GM23338 (cell line): ENCODE measurements at regions not wholly inside any gene's neighbourhood (a gene's known extent, or its start where the extent isn't known, plus 50 kb on each side); places are given as distances from the start of the nearest gene placed in this dataset.

Experiments used
- ATAC-seq: fragments of 200-7000 bp; cut with Tn5 transposase; 3 replicates; pipeline ENCODE4 v1.9.1; 2020
- DNase-seq: peaks from one replicate; pipeline ENCODE4 v3.0.0-alpha.2; 2015; ENCODE audit warnings: low spot score
- H2AFZ ChIP-seq: fragments of 200-600 bp; sonication (generic); 2 replicates; pipeline ENCODE4 v1.8.0; 2016; ENCODE audit warnings: antibody characterized with exemption, mild to moderate bottlenecking, moderate library complexity
- H3F3A ChIP-seq: fragments of 200-600 bp; sonication (generic); replicated peaks from 2 replicates; pipeline ENCODE4 v1.8.0; 2017; ENCODE audit warnings: antibody characterized with exemption, mixed run types, low read depth
- H3K27ac ChIP-seq: fragments of 200-600 bp; sonication (generic); 2 replicates; pipeline ENCODE4 v1.6.1; 2016; ENCODE audit warnings: low read depth
- H3K27me3 ChIP-seq: fragments of 200-600 bp; sonication (generic); 2 replicates; pipeline ENCODE4 v1.8.0; 2016; ENCODE audit warnings: mild to moderate bottlenecking, mixed run types, moderate library complexity; ENCODE audit not compliant: insufficient read depth
- H3K36me3 ChIP-seq: fragments of 200-600 bp; sonication (generic); 2 replicates; pipeline ENCODE4 v1.8.0; 2016; ENCODE audit warnings: mild to moderate bottlenecking; ENCODE audit not compliant: insufficient read depth
- H3K4me1 ChIP-seq: fragments of 200-600 bp; sonication (generic); 2 replicates; pipeline ENCODE4 v1.8.0; 2016; ENCODE audit warnings: mild to moderate bottlenecking, moderate library complexity; ENCODE audit not compliant: insufficient read depth
- H3K4me2 ChIP-seq: fragments of 200-600 bp; sonication (generic); 2 replicates; pipeline ENCODE4 v1.7.1; 2017; ENCODE audit warnings: mixed run types
- H3K4me3 ChIP-seq: fragments of 200-600 bp; sonication (generic); 2 replicates; pipeline ENCODE4 v1.6.1; 2016; ENCODE audit warnings: mixed run types
- H3K79me2 ChIP-seq: fragments of 200-600 bp; sonication (generic); replicated peaks from 2 replicates; pipeline ENCODE4 v1.8.0; 2017; ENCODE audit warnings: mild to moderate bottlenecking; ENCODE audit not compliant: insufficient read depth
- H3K9me2 ChIP-seq: fragments of 200-600 bp; sonication (generic); 2 replicates; pipeline ENCODE4 v1.8.0; 2017; ENCODE audit not compliant: insufficient read depth
- H4K20me1 ChIP-seq: fragments of 200-600 bp; sonication (generic); replicated peaks from 2 replicates; pipeline ENCODE4 v1.8.0; 2017; ENCODE audit warnings: mild to moderate bottlenecking; ENCODE audit not compliant: insufficient read depth
- H3K27ac Mint-ChIP-seq: 2 replicates; pipeline ENCODE4 v1.8.0; 2020; ENCODE audit warnings: inconsistent platforms, mild to moderate bottlenecking, moderate library complexity, mixed read lengths
- H3K27me3 Mint-ChIP-seq: 3 replicates; pipeline ENCODE4 v1.8.0; 2022; ENCODE audit warnings: low read depth, mild to moderate bottlenecking, moderate library complexity, mixed read lengths, inconsistent platforms; ENCODE audit not compliant: insufficient read depth, poor library complexity
- H3K36me3 Mint-ChIP-seq: 3 replicates; pipeline ENCODE4 v1.8.0; 2021; ENCODE audit warnings: low read depth, mild to moderate bottlenecking, inconsistent platforms, moderate library complexity, mixed read lengths
- H3K4me1 Mint-ChIP-seq: 3 replicates; pipeline ENCODE4 v1.8.0; 2020; ENCODE audit warnings: mild to moderate bottlenecking, inconsistent platforms, mixed read lengths
- H3K4me3 Mint-ChIP-seq: 3 replicates; pipeline ENCODE4 v1.8.0; 2021; ENCODE audit warnings: moderate library complexity, mild to moderate bottlenecking, inconsistent platforms, mixed read lengths
- H3K9me3 Mint-ChIP-seq: 3 replicates; pipeline ENCODE4 v1.8.0; 2020; ENCODE audit warnings: moderate library complexity, mild to moderate bottlenecking, inconsistent platforms, mixed read lengths
- CREB1 ChIP-seq: fragments of 250-450 bp; sonication (Bioruptor Pico); IDR thresholded peaks from 2 replicates; pipeline ENCODE4 v1.5.0; 2020; ENCODE audit warnings: low read depth, mild to moderate bottlenecking, moderate library complexity
- EZH2 ChIP-seq: fragments of 200-600 bp; sonication (generic); IDR thresholded peaks from one replicate; pipeline ENCODE4 v1.8.0; 2017; ENCODE audit warnings: antibody characterized with exemption, mild to moderate bottlenecking, low read depth; ENCODE audit not compliant: unreplicated experiment
- EZH2phosphoT487 ChIP-seq: fragments of 200-600 bp; sonication (generic); IDR thresholded peaks from one replicate; pipeline ENCODE4 v1.8.1; 2018; ENCODE audit warnings: antibody characterized with exemption; ENCODE audit not compliant: unreplicated experiment
- JUNB ChIP-seq: IDR thresholded peaks from one replicate; pipeline ENCODE4 v1.6.1; 2016; ENCODE audit warnings: antibody characterized with exemption; ENCODE audit not compliant: unreplicated experiment
- NANOG ChIP-seq: IDR thresholded peaks from 2 replicates; pipeline ENCODE4 v1.6.1; 2016; ENCODE audit warnings: antibody characterized with exemption, borderline replicate concordance
- POLR2AphosphoS5 ChIP-seq: IDR thresholded peaks from 2 replicates; pipeline ENCODE4 v1.6.1; 2016; ENCODE audit warnings: antibody characterized with exemption, low read depth
- REST ChIP-seq: IDR thresholded peaks from one replicate; pipeline ENCODE4 v1.6.1; 2018; ENCODE audit warnings: antibody characterized with exemption; ENCODE audit not compliant: unreplicated experiment
- STAT1 ChIP-seq: IDR thresholded peaks from one replicate; pipeline ENCODE4 v1.6.1; 2016; ENCODE audit warnings: antibody characterized with exemption; ENCODE audit not compliant: unreplicated experiment
- ZNF114 ChIP-seq: fragments of 250-450 bp; sonication (Bioruptor Pico); IDR thresholded peaks from 2 replicates; pipeline ENCODE4 v1.5.0; 2020; ENCODE audit warnings: mild to moderate bottlenecking, moderate library complexity
- ZNF331 ChIP-seq: fragments of 250-450 bp; sonication (Bioruptor Pico); IDR thresholded peaks from 2 replicates; pipeline ENCODE4 v1.5.0; 2020; ENCODE audit warnings: low read depth, mild to moderate bottlenecking, moderate library complexity
- ZNF462 ChIP-seq: fragments of 250-450 bp; sonication (Bioruptor Pico); IDR thresholded peaks from 2 replicates; pipeline ENCODE4 v1.5.0; 2020; ENCODE audit warnings: mild to moderate bottlenecking, moderate library complexity
- TF ChIP-seq, protein P1 (sequence below): IDR thresholded peaks from 2 replicates; pipeline ENCODE4 v1.6.1; 2016; ENCODE audit warnings: antibody characterized with exemption
- TF ChIP-seq, protein P2 (sequence below), 2 experiments: fragments of 200-600 bp in 1 of 2; sonication (generic) in 1 of 2; conservative IDR thresholded peaks; 2 replicates each; pipeline versions ENCODE4 v1.5.1 to v1.6.1; 2016 to 2017; ENCODE audit warnings: antibody characterized with exemption in 2 of 2, low read depth in 2 of 2, mild to moderate bottlenecking in 2 of 2, moderate library complexity in 1 of 2

GRCh38 chr12:130216031-130216430, 53.8 kb downstream of the FZD10 start:
- no peak overlapping the region for H3K27ac Mint-ChIP-seq
- ATAC-seq, result no peak
- no peaks in the 10 kb centered on the region for H3F3A ChIP-seq
- H4K20me1 ChIP-seq, result no peaks in the 10 kb centered on the region
- H3K4me3 ChIP-seq, result no peak overlapping the region
- no peak overlapping the region for H2AFZ ChIP-seq
- H3K4me3 Mint-ChIP-seq, result no peak overlapping the region
- peaks cover 44% of the 10 kb centered on the region for H3K27me3 ChIP-seq
- no peaks in the 10 kb centered on the region for H3K79me2 ChIP-seq
- H3K4me1 Mint-ChIP-seq, result no peaks in the 10 kb centered on the region; the same call in 2 of the 3 replicates
- H3K27ac ChIP-seq, result no peak overlapping the region
- DNase-seq, result no peak
- peaks cover 5% of the 10 kb centered on the region; the same call in 2 of the 3 replicates for H3K9me3 Mint-ChIP-seq
- peaks cover 7% of the 10 kb centered on the region; the same call in 1 of the 2 replicates for H3K4me1 ChIP-seq
- no peak for TF ChIP-seq STAT1
- no peak for TF ChIP-seq CREB1 (CRISPR knock-in tag)
- TF ChIP-seq NANOG, result no peak
- TF ChIP-seq, protein P1, sequence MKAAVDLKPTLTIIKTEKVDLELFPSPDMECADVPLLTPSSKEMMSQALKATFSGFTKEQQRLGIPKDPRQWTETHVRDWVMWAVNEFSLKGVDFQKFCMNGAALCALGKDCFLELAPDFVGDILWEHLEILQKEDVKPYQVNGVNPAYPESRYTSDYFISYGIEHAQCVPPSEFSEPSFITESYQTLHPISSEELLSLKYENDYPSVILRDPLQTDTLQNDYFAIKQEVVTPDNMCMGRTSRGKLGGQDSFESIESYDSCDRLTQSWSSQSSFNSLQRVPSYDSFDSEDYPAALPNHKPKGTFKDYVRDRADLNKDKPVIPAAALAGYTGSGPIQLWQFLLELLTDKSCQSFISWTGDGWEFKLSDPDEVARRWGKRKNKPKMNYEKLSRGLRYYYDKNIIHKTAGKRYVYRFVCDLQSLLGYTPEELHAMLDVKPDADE, result no peak
- TF ChIP-seq ZNF462 (CRISPR knock-in tag), result no peak
- TF ChIP-seq EZH2phosphoT487, result no peak
- TF ChIP-seq, protein P2, sequence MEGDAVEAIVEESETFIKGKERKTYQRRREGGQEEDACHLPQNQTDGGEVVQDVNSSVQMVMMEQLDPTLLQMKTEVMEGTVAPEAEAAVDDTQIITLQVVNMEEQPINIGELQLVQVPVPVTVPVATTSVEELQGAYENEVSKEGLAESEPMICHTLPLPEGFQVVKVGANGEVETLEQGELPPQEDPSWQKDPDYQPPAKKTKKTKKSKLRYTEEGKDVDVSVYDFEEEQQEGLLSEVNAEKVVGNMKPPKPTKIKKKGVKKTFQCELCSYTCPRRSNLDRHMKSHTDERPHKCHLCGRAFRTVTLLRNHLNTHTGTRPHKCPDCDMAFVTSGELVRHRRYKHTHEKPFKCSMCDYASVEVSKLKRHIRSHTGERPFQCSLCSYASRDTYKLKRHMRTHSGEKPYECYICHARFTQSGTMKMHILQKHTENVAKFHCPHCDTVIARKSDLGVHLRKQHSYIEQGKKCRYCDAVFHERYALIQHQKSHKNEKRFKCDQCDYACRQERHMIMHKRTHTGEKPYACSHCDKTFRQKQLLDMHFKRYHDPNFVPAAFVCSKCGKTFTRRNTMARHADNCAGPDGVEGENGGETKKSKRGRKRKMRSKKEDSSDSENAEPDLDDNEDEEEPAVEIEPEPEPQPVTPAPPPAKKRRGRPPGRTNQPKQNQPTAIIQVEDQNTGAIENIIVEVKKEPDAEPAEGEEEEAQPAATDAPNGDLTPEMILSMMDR (conservative IDR thresholded peaks at IDR 0.05; ENCODE audit: low read depth in 2 of 2), result no peak
- no peak for TF ChIP-seq EZH2
- no peak for TF ChIP-seq ZNF331 (CRISPR knock-in tag)
- TF ChIP-seq JUNB, result no peak
- no peak for TF ChIP-seq POLR2AphosphoS5
- no peak for TF ChIP-seq REST
- no peak for TF ChIP-seq ZNF114 (CRISPR knock-in tag)
- H3K36me3 ChIP-seq, result no peaks in the 10 kb centered on the region
- H3K4me2 ChIP-seq, result no peak overlapping the region
- peaks cover 67% of the 10 kb centered on the region for H3K36me3 Mint-ChIP-seq
- H3K9me2 ChIP-seq, result no peaks in the 10 kb centered on the region
- peaks cover 4% of the 10 kb centered on the region for H3K27me3 Mint-ChIP-seq
